Cardiac fibroblast (primary cell): ENCODE measurements at regions not wholly inside any gene's neighbourhood (a gene's known extent, or its start where the extent isn't known, plus 50 kb on each side); places are given as distances from the start of the nearest gene placed in this dataset.

Experiments
- DNase-seq, 2 donors: peaks; one replicate each; pipeline versions ENCODE4 v3.0.0 to v3.0.0-alpha.2; 2010; ENCODE audit warnings: low read depth in 2 of 2
- H3K4me3 ChIP-seq, 2 donors: replicated peaks in 1 of 2; 1 replicate in 1 of 2; 2 replicates in 1 of 2; pipeline ENCODE4 v1.5.1; 2011; ENCODE audit warnings: low read depth in 2 of 2, low read length in 2 of 2, mild to moderate bottlenecking in 2 of 2, moderate library complexity in 1 of 2
- CTCF ChIP-seq: IDR thresholded peaks from one replicate; pipeline ENCODE4 v1.5.1; 2011; ENCODE audit warnings: low read depth, mild to moderate bottlenecking, low read length, inconsistent platforms

GRCh38 chr2:216943109-216943508, 83.2 kb upstream of the TNP1 start:
- no peak for TF ChIP-seq CTCF
- DNase-seq: no peak
- H3K4me3 ChIP-seq: no peak overlapping the region

DNA sequence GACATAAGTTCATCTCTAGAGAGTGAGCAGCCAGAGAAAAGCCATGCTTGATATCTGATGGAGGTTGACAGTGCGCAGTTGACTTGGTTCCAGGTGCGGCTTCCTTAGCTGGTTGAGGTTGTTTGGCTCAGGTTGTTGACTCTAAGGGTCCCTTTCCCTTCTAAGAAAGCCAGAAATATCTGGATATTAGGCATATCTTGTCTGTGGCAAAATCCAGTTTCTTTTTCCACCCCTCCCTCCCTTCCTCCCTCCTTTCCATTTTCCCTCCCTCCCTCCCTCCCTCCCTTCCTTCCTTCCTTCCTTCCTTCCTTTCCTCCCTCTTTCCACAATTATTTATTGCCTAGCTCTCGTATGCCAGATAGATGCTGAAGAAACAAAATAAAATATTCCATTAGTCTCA, 82.6 kb upstream of the TNP1 start:
- H3K4me3 ChIP-seq: no peak overlapping the region
- no peak for DNase-seq
- no peak for TF ChIP-seq CTCF

DNA sequence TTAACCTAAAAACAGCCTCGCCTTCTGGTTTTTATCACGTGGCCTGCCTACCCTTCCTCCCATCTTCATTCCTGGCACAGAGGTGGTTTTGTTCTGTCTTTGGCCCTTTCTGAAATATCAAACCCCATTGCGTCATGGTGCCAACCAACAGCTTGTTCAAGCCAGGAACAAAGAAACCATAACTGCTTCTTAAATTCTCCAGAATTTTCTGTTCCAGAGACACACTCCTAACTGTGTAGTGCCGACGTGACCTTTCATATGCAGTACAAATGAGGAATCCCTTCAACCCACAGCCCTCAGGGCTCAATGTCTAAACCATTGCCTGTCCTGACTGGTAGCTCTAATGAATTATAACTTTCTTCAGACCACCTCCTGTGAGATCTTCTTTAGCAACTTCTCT, 82.2 kb upstream of the TNP1 start:
- TF ChIP-seq CTCF: no peak
- no peak overlapping the region for H3K4me3 ChIP-seq
- DNase-seq: no peak

DNA sequence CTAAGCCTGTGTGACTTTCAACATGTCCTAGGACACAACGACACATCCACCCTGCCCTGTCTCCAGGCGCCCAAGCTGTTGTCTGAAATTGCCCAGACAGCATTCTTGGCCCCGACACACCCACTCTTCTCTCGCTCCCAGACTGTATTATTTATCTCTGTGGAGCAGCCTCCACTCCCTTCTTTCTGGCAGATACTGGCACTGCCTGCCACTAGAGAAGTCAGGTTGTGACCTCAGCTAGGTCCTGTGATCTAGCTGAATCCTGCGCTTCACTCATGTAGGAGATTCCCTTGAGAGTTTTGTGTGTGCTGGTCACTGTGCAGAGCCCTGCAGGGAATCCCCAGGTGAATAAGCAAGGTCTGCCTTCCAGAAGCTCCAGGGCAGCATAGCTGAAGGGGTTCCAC, 77.1 kb upstream of the TNP1 start:
- DNase-seq: peak in 1 of 2 donors; percentile 21
- no peak for TF ChIP-seq CTCF
- no peak overlapping the region for H3K4me3 ChIP-seq

GRCh38 chr2:216934623-216935022, 74.8 kb upstream of the TNP1 start:
- TF ChIP-seq CTCF: no peak
- H3K4me3 ChIP-seq: no peak overlapping the region
- no peak for DNase-seq

DNA sequence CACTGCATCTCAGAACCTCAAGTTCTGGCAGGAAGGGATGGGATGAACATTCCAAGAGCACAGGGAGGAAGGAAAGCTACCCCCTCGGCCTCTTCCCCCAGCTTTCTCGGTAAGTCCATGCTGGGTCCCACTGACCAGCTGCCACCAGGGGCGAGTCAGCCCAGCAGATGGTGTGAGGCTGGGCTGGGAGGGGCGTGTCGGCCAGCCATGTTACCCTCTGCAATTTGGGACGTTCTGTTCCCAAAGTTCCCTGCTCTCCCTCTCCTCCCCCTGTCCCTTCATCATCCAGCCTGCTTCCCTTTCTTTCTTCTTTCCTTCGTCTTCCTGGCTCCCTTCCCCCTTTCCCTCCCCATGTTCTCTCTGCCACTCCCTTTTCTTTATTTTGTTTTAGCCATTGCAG, 74.3 kb upstream of the TNP1 start:
- no peak for TF ChIP-seq CTCF

DNA sequence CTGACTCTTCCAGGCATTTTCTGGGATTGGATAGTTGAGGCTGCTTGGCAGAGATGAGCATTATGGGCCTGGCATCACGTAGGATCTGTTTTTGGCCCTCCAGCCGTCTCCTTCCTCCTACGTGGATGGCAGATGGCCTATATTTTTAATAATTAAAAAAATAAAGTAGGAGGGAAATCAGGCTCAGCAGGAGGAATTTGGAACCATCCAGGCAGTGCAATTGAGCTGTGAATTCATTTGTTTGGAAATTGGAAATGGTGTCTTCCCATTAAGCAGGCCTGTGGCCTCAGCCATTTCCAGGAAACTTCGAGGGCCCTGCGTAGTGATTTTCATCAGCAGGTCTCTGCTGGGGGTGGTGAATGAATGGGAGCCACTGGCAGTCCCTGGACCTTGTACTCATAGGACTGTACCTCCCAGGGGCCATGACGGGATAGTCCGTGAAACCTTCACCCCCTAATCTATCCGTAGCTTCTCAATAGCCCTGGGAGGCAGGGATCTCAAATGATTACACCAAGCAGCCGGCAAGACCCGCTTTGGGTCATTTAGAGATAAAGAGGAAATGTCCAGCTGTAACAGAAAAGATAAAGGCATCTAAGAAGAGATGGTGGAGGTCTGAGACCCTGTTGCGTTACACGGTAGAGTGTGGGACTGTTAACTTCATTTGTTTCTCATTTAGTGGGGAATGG, 73.1 kb upstream of the TNP1 start:
- TF ChIP-seq CTCF: no peak
- no peak for DNase-seq
- no peak overlapping the region for H3K4me3 ChIP-seq

More for the DNA sequence above, 74.3 kb upstream of the TNP1 start:
- DNase-seq: no peak
- no peak overlapping the region for H3K4me3 ChIP-seq
